GM12878 (cell line): ENCODE measurements at regions not wholly inside any gene's neighbourhood (a gene's known extent, or its start where the extent isn't known, plus 50 kb on each side); places are given as distances from the start of the nearest gene placed in this dataset.

ENCODE experiments used
- ATAC-seq: fragments of 200-7000 bp; cut with Tn5 transposase; 3 replicates; pipeline ENCODE4 v1.9.1; 2020; ENCODE audit warnings: mild to moderate bottlenecking, moderate library complexity
- BruUV-seq: library from RNA; stranded (reverse); fragments of 400-500 nt; replicated peaks from 2 replicates; lab custom pipeline; 2021; lab: Mats Ljungman, UMichigan
- CTCF ChIA-PET: fragments of 300-600 bp; sonication (Branson Sonifier 250); formaldehyde crosslinking; extraction: SDS; loops from one replicate; lab custom pipeline; 2021; ENCODE audit warnings: inconsistent platforms; lab: Yijun Ruan, JAX
- POLR2A ChIA-PET: fragments of 350-600 bp; formaldehyde crosslinking; extraction: SDS; loops from one replicate; lab custom pipeline; 2021; ENCODE audit warnings: inconsistent platforms; lab: Charles Lee
- RAD21 ChIA-PET: fragments of 300-600 bp; sonication (Branson Sonifier 250); formaldehyde crosslinking; loops from one replicate; lab custom pipeline; 2023; ENCODE audit warnings: antibody characterized with exemption; ENCODE audit not compliant: unreplicated experiment; lab: Charles Lee
- SMC1A ChIA-PET: fragments of 300-600 bp; sonication (Branson Sonifier 250); formaldehyde crosslinking; loops from one replicate; lab custom pipeline; 2023; ENCODE audit not compliant: unreplicated experiment, uncharacterized antibody; lab: Charles Lee
- DNase-seq: peaks from one replicate; pipeline ENCODE4 v3.0.0-alpha.2; 2011; ENCODE audit warnings: low read depth, low spot score
- FAIRE-seq: peaks from 3 replicates; lab custom pipeline; 2011; peaks lifted over from hg19 to GRCh38; lab: Jason Lieb, UNC
- H2AFZ ChIP-seq: 2 replicates; pipeline ENCODE4 v1.6.0; 2011; ENCODE audit warnings: low read depth, low read length, control low read depth; ENCODE audit not compliant: control insufficient read depth
- H3K27ac ChIP-seq: 2 replicates; pipeline ENCODE4 v1.5.1; 2011; ENCODE audit warnings: control low read depth; ENCODE audit not compliant: control insufficient read depth, insufficient read depth
- H3K27me3 ChIP-seq, 2 experiments: replicated peaks in 1 of 2; 2 replicates each; pipeline versions ENCODE4 v1.6.0 to v1.6.1; 2011; ENCODE audit warnings: low read length in 1 of 2; ENCODE audit not compliant: control insufficient read depth in 2 of 2, insufficient read depth in 2 of 2
- H3K36me3 ChIP-seq, 2 experiments: 2 replicates each; pipeline ENCODE4 v1.5.1; 2011; ENCODE audit warnings: low read length in 1 of 2; ENCODE audit not compliant: control insufficient read depth in 2 of 2, insufficient read depth in 2 of 2
- H3K4me1 ChIP-seq: 2 replicates; pipeline ENCODE4 v1.6.1; 2011; ENCODE audit warnings: mild to moderate bottlenecking, low read length, moderate library complexity, mixed read lengths; ENCODE audit not compliant: control insufficient read depth, insufficient read depth
- H3K4me2 ChIP-seq: 2 replicates; pipeline ENCODE4 v1.6.0; 2011; ENCODE audit warnings: control low read depth; ENCODE audit not compliant: control insufficient read depth, insufficient read depth
- H3K4me3 ChIP-seq: fragments of 200-600 bp; sonication (generic); 2 replicates; pipeline ENCODE4 v1.5.1; 2016
- H3K79me2 ChIP-seq: 2 replicates; pipeline ENCODE4 v1.6.0; 2011; ENCODE audit warnings: low read length; ENCODE audit not compliant: control insufficient read depth, insufficient read depth
- H3K9ac ChIP-seq: 2 replicates; pipeline ENCODE4 v1.8.0; 2011; ENCODE audit warnings: low read length, control low read depth, mixed read lengths; ENCODE audit not compliant: control insufficient read depth, insufficient read depth
- H3K9me3 ChIP-seq: replicated peaks from 3 replicates; pipeline ENCODE4 v1.5.1; 2011; ENCODE audit warnings: mild to moderate bottlenecking, low read length; ENCODE audit not compliant: control insufficient read depth, insufficient read depth
- H4K20me1 ChIP-seq: 2 replicates; pipeline ENCODE4 v1.6.0; 2011; ENCODE audit not compliant: control insufficient read depth, insufficient read depth
- CEBPZ ChIP-seq: fragments of 150-350 bp; IDR thresholded peaks from 2 replicates; pipeline ENCODE4 v1.6.1; 2016; ENCODE audit warnings: low read depth, low read length
- MTA2 ChIP-seq: fragments of 450-650 bp; IDR thresholded peaks from 2 replicates; pipeline ENCODE4 v1.6.1; 2016; ENCODE audit warnings: low read depth, mild to moderate bottlenecking, moderate library complexity
- PAX5 ChIP-seq: IDR thresholded peaks from 2 replicates; pipeline ENCODE4 v1.6.1; 2011; ENCODE audit warnings: low read depth, low read length, borderline replicate concordance
- RAD51 ChIP-seq: fragments of 450-650 bp; IDR thresholded peaks from 2 replicates; pipeline ENCODE4 v1.6.1; 2016; ENCODE audit warnings: moderate library complexity, mild to moderate bottlenecking, inconsistent platforms
- SIN3A ChIP-seq: IDR thresholded peaks from 2 replicates; pipeline ENCODE4 v1.6.1; 2012; ENCODE audit warnings: low read depth, low read length, improper control_type of control experiment
- SKIL ChIP-seq: fragments of 450-650 bp; IDR thresholded peaks from 2 replicates; pipeline ENCODE4 v1.6.1; 2017; ENCODE audit warnings: mild to moderate bottlenecking, low read depth, inconsistent platforms; ENCODE audit not compliant: poor library complexity, severe bottlenecking
- ZSCAN29 ChIP-seq: fragments of 450-650 bp; IDR thresholded peaks from 2 replicates; pipeline ENCODE4 v1.6.1; 2017; ENCODE audit warnings: mild to moderate bottlenecking, moderate library complexity
- WGBS: methylation state at CpG from one replicate; pipeline ENCODE4 v1.1.6; 2016; ENCODE audit warnings: low lambda C conversion rate; ENCODE audit not compliant: insufficient replicate concordance, insufficient coverage; ENCODE audit errors: missing lambda C conversion rate; 5-methylcytosine and 5-hydroxymethylcytosine counted together
- in situ Hi-C: fragments of 300-500 bp; cut with MboI; formaldehyde crosslinking; loops from 9 replicates; pipeline ENCODE4 v1.14.3; 2018; ENCODE audit warnings: mixed read lengths
- intact Hi-C: fragments of 100-400 bp; cut with micrococcal nuclease; formaldehyde crosslinking; loops from one replicate; pipeline ENCODE4 v1.14.2; 2022; ENCODE audit not compliant: unreplicated experiment

- H3K79me2 ChIP-seq, result no peaks in the 10 kb centered on the region
- SMC1A ChIA-PET, result no interaction called here
- no peak for ATAC-seq
These were observed 132.5 kb upstream of the LHCGR start for GRCh38 chr2:48888066-48888465.

More at GRCh38 chr2:48888066-48888465, 132.5 kb upstream of the LHCGR start:
- Histone ChIP-seq H3K4me1 (no peaks in the 10 kb centered on the region), H3K27ac (no peak overlapping the region), H4K20me1 (no peaks in the 10 kb centered on the region), H3K27me3 (no peaks in the 10 kb centered on the region), H3K4me2 (no peak overlapping the region), H2AFZ (no peak overlapping the region), H3K36me3 (no peaks in the 10 kb centered on the region), H3K9ac (no peak overlapping the region), H3K4me3 (no peak overlapping the region), H3K9me3 (no peaks in the 10 kb centered on the region)
- no TSS peak for BruUV-seq
- intact Hi-C loops (no loop called here), in situ Hi-C loops (no loop called here)
- POLR2A ChIA-PET, result no interaction called here
- 0% methylated on average over 3 of the region's 3 CpGs for WGBS
- RAD21 ChIA-PET, result no interaction called here
- no peak for TF ChIP-seq RAD51
- TF ChIP-seq PAX5, result no peak
- no peak for TF ChIP-seq SKIL
- no peak for TF ChIP-seq ZSCAN29
- no peak for TF ChIP-seq SIN3A
- no peak for TF ChIP-seq CEBPZ
- TF ChIP-seq MTA2, result no peak
- FAIRE-seq, result no peak
- CTCF ChIA-PET, result no interaction called here
- no peak for DNase-seq
